ENCODE measurements at regions not wholly inside any gene's neighbourhood (a gene's known extent, or its start where the extent isn't known, plus 50 kb on each side); places are given as distances from the start of the nearest gene placed in this dataset.

GRCh38 chr3:30273304-30274072, 332.9 kb upstream of the TGFBR2 start:
- DNase-seq (ENCODE audit: low read depth in 1 of 2, low spot score in 2 of 2) = no peak
- ChIA-PET POLR2A (ENCODE audit: partially characterized antibody) (no interaction called here), CTCF (ENCODE audit: partially characterized antibody) (interaction anchor here (0.7 to 4.1 kb wide), 2 partner anchors 11 to 380 kb away, joined by 3 to 17 read pairs; no protein-coding TSS in a partner anchor)
- H2BK5ac ChIP-seq (ENCODE audit: low read depth, low read length) = no peak overlapping the region
- H2AFZ ChIP-seq (ENCODE audit: low read length) = no peak overlapping the region
- no peak overlapping the region for H4K5ac ChIP-seq (ENCODE audit: insufficient read length, low read depth, low read length)
- H3K56ac ChIP-seq (replicated peaks; ENCODE audit: insufficient read length, low read depth, low read length) = no peak overlapping the region
- no peak overlapping the region for H3K4ac ChIP-seq (replicated peaks; ENCODE audit: insufficient read length, low read depth, low read length)
- H3K9me3 ChIP-seq (ENCODE audit: insufficient read depth in 2 of 2, low read depth in 1 of 2, low read length in 1 of 2) = peaks cover 14 to 22% of the 10 kb centered on the region in 2 experiments
- no peaks in the 10 kb centered on the region for H3K4me1 ChIP-seq (replicated peaks in 1 of 4; ENCODE audit: control insufficient read depth in 3 of 4, insufficient read depth in 4 of 4, low read length in 3 of 4)
- H3K27me3 ChIP-seq (replicated peaks in 1 of 4; ENCODE audit: control insufficient read depth in 3 of 4, extremely low read depth in 1 of 4, insufficient read depth in 3 of 4, low read length in 3 of 4) = no peaks in the 10 kb centered on the region
- 88% methylated on average over 2 of the region's 2 CpGs; no CpG with 5 or more reads in 1 of the 2 experiments for WGBS, 2 experiments (ENCODE audit: extremely low coverage in 1 of 2, insufficient coverage in 1 of 2, insufficient read length in 1 of 2, insufficient replicate concordance in 2 of 2, low coverage in 1 of 2, low lambda C conversion rate in 2 of 2, missing lambda C conversion rate in 1 of 2)
- no peak overlapping the region for H3K9ac ChIP-seq (replicated peaks in 1 of 4; ENCODE audit: extremely low read depth in 1 of 4, low read depth in 3 of 4, low read length in 3 of 4)
- no peak overlapping the region for H2BK20ac ChIP-seq (ENCODE audit: low read length)
- no peak overlapping the region for H2BK12ac ChIP-seq (ENCODE audit: low read depth, low read length)
- H4K8ac ChIP-seq (ENCODE audit: extremely low read depth, insufficient read depth, low read length) = no peak overlapping the region
- H3K14ac ChIP-seq (ENCODE audit: insufficient read length) = no peak overlapping the region
- no peak overlapping the region for H3K23ac ChIP-seq (ENCODE audit: insufficient read length)
- no peak overlapping the region for H3K27ac ChIP-seq (ENCODE audit: low read depth, low read length)
- H3K4me3 ChIP-seq (ENCODE audit: extremely low read depth in 1 of 4, insufficient read depth in 2 of 4, low read depth in 3 of 4, low read length in 4 of 4) = no peak overlapping the region
- H3K4me2 ChIP-seq (ENCODE audit: insufficient read depth in 1 of 2, low read depth in 2 of 2, low read length in 2 of 2) = no peak overlapping the region
- FAIRE-seq = no peak
- H4K91ac ChIP-seq (replicated peaks; ENCODE audit: insufficient read length, low read length) = no peak overlapping the region
- no peaks in the 10 kb centered on the region for H3K23me2 ChIP-seq (ENCODE audit: low read depth, low read length)
- H2BK15ac ChIP-seq (ENCODE audit: low read length) = no peak overlapping the region
- no peak overlapping the region for H2BK120ac ChIP-seq (replicated peaks; ENCODE audit: low read depth, low read length)
- no peaks in the 10 kb centered on the region for H3K79me1 ChIP-seq (ENCODE audit: low read depth, low read length)
- peaks cover 0 to 3% (median 0%) of the 10 kb centered on the region in 4 experiments; a peak in 2 of 8 replicates for H3K36me3 ChIP-seq (ENCODE audit: control insufficient read depth in 2 of 4, insufficient read depth in 4 of 4, low read length in 3 of 4)
- H4K20me1 ChIP-seq (replicated peaks in 1 of 2; ENCODE audit: control insufficient read depth in 1 of 2, insufficient read depth in 2 of 2, low read length in 2 of 2) = no peaks in the 10 kb centered on the region
- no peaks in the 10 kb centered on the region for H3K79me2 ChIP-seq (ENCODE audit: control insufficient read depth in 1 of 2, insufficient read depth in 2 of 2, low read length in 2 of 2)
- H2AK5ac ChIP-seq (ENCODE audit: low read depth, low read length) = no peak overlapping the region
- no peak overlapping the region for H3K18ac ChIP-seq (ENCODE audit: extremely low read depth, low read length)
- TF ChIP-seq SIN3A (conservative IDR thresholded peaks at IDR 0.05 in 1 of 2, IDR thresholded peaks at IDR 0.05 in 1 of 2; ENCODE audit: low read depth in 1 of 2, low read length in 2 of 2) (no peak), ASH2L (IDR thresholded peaks at IDR 0.05; ENCODE audit: low read length) (no peak), RNF2 (IDR thresholded peaks at IDR 0.05; ENCODE audit: borderline replicate concordance, low read depth, low read length, missing control alignments, poor library complexity, severe bottlenecking) (no peak), EP300 (IDR thresholded peaks at IDR 0.05; ENCODE audit: borderline replicate concordance in 1 of 2, low read depth in 2 of 2, low read length in 2 of 2) (no peak), KDM4A (IDR thresholded peaks at IDR 0.05; ENCODE audit: low read depth, low read length, severe bottlenecking) (no peak), RAD21 (IDR thresholded peaks at IDR 0.05 in 1 of 2, conservative IDR thresholded peaks at IDR 0.05 in 1 of 2; ENCODE audit: low read depth in 2 of 2, low read length in 2 of 2) (no peak), SP4 (IDR thresholded peaks at IDR 0.05; ENCODE audit: low read length) (no peak), HDAC2 (IDR thresholded peaks at IDR 0.05; ENCODE audit: borderline replicate concordance in 1 of 2, low read depth in 2 of 2, low read length in 2 of 2) (no peak), CREB1 (IDR thresholded peaks at IDR 0.05) (no peak), TAF1 (IDR thresholded peaks at IDR 0.05; ENCODE audit: low read depth, low read length) (no peak), TBP (IDR thresholded peaks at IDR 0.05; ENCODE audit: low read depth, low read length) (no peak), SP2 (IDR thresholded peaks at IDR 0.05; ENCODE audit: low read length) (no peak)
